Stimulated activated CD8-positive, alpha-beta memory T cell treated with anti-CD3 and anti-CD28 coated beads, Interleukin-7, amount 100 ng/mL, for 48 hours (primary cell): ENCODE measurements at regions not wholly inside any gene's neighbourhood (a gene's known extent, or its start where the extent isn't known, plus 50 kb on each side); places are given as distances from the start of the nearest gene placed in this dataset.

ENCODE experiments used
- DNase-seq, 2 donors: peaks; one replicate each; pipeline ENCODE4 v3.0.0-alpha.2; 2020; ENCODE audit warnings: low read depth in 1 of 2; ENCODE audit errors: extremely low read depth in 1 of 2

DNA sequence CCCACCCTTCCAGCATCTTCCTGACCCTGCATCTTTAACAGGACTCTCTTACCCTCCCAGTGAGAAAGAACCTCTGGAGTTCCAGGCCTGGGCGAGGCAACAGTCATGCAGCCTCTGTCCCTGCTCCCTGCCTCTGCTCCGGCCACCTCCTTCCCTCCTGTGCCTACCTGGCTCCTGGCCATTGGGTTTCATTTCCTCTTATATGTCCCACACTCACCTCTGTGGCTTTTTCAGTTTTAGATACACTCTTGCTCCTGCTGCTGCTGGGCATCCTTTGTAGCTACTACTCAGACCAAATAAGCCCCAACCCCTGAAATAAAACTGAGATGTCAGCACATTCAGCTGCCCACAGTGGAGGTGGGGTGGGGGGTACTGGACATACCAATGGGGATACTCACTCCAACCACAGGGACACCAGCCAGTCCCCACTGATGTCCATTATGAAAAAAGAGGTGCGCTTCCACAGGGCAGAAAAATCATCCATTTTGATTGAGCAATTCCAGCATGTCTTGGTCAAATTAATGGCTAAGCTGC is 99.1 kb upstream of the NRXN3 start:
- DNase-seq, result no peak

DNA sequence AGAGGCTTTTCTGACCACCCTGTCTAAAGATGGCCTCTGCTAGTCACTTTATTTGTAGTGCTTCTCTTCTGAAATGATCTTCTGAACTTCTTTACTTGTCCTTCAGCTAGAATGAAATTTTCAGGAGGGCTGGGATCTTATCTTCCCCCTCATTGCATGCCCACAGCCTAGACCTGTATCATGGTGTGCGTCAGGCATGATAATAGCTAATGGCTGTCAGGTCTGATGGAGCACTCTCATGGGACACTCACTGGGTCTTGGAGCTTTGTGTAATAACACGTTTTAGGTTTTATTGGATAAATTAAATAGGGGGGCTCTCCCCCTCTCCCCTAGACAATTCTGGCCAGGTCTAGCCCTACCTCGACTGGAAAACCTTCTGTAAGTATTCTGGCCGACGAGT is 97.1 kb upstream of the NRXN3 start:
- DNase-seq, result no peak

DNA sequence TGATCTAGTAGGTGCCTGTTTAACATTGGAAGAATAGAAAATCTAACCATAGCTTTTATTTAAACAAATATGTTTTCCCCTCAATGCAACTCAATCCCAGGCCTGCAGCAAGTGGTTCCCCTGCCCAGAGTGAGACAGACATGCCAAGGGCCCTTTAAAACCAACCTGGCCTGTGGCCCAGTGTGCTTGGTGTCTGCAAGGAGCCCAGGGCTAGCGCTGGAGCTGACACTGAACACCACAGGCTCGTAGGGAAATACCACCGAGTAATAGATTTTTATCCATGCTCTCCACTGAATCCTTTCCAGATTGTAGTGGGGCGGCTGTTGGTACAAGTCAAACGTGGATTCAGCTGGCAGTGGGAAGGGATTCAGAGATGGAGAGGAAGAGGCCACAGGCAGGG is 95.6 kb upstream of the NRXN3 start:
- no peak for DNase-seq

DNA sequence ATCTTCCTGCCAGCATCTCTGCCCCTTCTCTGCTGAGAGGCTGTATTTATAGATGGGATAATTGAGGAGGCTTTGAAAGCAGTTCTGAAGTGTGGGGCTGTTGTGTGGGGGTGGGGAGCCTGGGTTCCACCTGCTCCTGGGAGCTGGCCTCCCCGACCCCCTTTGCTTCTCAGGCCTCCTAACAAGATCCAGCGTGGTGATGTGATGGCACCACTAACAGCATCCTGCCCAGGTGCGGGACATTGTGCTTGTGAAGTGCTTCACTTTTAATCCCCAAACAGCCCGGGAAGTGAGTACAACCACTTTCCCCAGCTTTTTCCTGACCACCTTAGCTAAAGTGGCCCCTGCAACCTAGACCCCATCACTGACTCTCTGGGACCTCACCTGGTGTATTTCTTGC is 95.1 kb upstream of the NRXN3 start:
- DNase-seq, result no peak

DNA sequence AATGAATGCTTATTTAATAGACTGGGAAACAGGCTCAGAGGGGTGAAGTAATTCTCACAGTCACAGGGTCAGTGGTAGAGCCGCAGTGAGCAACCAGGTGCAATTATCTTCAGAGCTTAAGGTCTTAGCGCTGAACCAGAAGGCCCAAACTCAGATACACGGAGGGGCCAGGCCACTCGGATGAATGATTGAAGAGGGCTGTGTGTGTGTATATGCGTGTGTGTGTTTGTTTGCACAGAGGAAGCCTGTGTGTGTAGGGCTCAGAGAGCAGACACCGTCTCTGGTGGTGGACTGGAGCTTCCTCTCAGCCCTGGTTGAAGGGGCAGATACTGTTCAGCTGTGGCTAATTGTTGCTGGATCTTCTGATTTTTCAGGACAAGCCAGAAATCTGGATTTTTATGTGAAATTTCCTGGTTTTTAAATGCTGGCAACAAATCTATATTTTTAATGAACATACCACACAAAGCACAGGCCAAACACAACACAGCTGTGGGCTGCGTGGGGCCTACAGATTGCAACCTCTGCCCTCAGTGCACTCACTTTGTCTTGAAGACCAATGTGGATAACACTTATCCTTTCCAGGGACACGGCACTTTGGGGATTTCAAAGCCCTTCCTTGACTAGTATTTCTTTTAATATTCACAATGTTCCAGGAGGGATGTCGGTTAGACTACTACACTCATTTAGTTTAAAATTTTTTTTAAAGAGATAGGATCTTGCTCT is 94.5 kb upstream of the NRXN3 start:
- no peak for DNase-seq

DNA sequence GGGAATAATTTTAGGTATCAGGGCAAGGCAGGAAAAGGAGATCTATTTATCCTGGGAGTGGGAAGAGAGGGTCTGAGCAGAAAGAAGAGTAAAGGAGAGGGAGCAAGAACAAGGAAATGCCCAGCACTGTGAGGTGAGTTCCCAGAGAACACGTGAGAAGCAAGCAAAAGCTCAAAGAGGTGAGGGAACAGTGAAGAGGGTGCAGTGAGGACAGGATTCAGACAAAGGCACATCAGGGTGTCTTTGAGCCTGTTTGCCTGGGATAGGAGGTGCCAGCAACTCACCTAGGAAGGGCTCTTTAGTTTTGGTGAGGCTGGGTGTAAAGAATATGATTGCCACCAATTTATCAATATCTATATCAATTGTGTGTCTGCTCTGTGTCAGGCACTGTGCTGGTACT is 88.9 kb upstream of the NRXN3 start:
- DNase-seq, result no peak

DNA sequence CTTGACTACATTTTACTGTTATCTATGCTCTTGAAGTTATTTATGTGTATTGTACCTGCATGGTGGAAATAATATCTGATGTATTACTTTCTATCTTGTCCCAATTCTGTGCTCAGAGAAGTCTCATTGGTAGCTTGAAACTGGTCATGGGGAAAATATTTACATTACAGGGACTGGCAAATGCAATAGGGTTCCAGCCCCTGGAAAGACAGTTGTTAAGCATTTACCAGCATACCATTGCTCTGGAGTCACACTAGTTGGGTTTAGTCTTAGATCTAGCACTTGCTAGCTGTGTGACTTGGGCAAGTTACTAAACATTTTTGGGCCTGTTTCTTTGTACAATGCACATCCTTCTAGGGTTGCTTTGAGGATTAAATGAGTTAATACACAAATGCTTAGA is 86.3 kb upstream of the NRXN3 start:
- no peak for DNase-seq

DNA sequence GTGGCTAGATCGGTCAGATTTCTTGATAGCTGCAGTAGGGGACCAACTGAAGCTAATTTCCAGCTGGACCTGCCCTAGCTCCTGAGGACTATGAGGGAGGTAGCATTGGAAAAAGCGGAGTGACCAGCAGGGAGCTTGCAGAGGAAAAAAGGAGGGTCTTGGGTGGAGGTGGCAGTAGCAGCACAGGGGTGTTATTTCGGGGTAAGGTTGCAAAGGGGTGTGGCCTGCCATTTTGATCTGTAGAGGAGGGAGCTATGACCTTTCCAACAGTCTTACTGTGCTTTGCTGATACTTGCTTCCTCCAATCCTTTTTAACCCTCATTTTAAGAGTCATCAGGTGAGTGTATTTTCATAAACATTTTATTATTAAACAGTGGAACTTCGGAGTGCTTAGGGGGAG is 83.8 kb upstream of the NRXN3 start:
- DNase-seq, result no peak

DNA sequence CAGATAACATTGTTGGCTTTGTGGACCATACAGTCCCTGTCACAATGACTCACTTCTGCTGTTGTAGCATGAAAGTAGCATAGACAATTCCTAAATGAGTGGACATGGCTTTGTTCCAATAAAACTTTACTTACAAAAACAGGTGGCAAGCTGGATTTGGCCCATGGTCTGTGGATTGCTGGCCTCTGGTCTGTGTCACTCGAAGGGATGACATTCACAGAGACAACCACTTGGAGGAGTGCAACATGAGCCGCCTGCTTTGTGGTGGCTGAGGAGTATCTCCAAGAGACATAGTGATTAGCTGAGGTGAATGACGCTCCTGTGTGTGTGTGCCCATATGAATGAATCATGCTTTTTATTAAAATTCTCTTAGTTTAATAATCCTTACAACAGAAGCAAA is 81.3 kb upstream of the NRXN3 start:
- no peak for DNase-seq

DNA sequence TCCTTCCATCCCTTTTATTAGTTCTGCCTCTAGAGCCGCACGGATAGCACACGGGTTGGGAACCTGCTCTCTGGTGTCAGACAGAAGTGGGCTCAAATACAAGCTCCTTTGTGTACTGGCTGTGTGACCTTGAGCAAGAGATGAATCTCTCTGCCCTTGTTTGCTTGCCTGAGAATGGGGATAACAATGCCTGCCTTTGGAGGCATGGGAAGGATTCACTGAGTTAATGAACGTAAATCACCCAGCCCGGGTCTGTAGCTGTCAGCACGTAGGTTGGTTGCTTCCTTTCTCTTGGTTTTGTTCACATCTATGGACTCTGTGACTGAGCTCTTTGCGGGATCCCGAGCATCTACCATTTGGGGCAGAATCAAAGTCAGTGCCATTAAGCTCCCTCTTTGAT is 79.3 kb upstream of the NRXN3 start:
- no peak for DNase-seq

DNA sequence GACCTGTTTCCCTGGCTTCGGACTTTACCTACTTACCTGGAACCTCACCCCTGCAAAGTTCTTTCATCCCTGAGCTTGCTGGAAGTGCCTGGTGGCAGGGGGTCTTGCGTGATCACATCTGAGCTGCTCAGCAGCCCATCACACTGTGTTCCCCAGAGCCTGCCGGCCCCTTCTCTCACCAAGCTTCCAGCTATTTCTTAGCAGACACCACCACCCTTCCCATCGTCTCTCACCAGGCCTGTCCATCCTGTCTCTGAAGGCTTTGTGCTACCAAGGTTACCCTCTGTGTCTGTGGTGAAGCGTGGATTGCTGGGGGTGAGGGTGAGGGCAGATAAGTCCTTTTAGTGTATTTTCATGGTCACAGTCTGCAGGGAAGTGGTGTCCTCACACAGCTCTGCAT is 78.8 kb upstream of the NRXN3 start:
- DNase-seq, result no peak

DNA sequence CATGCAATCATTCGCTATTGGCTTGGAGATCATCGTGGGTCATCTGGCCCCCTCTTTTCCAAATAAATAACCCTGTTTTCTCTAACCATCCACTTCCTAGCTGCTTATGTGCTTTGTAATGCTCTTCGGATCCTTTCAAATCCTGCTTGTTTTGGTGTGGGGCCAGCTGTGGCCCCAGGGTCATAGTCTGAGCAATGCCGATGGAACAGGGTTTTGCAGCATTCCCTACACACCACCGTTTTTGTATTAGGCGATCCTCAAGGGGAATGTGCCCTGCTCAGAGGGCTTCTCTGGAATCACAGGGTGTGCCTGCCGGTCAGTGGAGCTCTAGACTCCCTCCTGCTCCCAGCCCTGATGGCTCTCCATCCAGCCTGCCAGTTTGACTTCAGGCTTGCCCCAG is 78.1 kb upstream of the NRXN3 start:
- DNase-seq, result no peak

DNA sequence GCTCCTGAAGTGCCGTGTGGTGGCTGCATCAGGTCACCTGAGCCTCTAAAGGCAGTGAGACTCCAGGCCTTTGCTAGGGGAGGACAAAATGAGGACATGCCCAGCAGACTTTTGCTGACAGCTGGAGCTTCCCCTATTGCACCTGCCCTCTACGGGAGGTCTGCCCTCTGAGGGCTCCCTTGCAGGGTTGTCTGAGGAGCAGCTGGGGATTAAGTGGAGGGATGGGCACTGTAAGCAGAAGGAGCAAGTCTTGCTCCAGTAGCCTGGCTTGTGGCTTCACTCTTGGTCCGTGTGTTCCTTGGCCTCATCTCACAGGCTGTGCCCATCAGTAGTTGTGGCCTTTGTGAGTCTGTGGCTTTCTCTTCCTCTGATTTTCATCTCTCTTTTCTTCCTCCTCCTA is 66.9 kb upstream of the NRXN3 start:
- DNase-seq, result no peak

DNA sequence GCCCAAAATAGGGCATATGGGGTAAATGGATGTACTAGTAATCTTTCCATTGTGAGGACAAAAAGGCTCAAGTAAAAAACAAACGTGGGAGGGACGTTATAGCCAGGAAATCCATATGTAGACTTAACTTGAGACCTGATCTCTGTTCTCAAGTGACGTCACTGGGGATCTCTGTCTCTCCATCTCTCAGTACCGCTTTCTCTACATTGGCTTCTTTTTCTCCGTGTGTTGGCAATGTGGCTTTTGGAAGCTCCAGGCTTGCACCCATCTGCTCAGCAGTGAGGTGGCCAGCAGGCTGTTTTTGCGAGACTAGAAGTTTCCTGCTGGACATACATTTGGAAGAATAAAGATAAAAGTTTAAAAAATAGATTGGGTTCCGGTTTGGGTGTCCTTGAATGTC is 66.0 kb upstream of the NRXN3 start:
- DNase-seq, result no peak

DNA sequence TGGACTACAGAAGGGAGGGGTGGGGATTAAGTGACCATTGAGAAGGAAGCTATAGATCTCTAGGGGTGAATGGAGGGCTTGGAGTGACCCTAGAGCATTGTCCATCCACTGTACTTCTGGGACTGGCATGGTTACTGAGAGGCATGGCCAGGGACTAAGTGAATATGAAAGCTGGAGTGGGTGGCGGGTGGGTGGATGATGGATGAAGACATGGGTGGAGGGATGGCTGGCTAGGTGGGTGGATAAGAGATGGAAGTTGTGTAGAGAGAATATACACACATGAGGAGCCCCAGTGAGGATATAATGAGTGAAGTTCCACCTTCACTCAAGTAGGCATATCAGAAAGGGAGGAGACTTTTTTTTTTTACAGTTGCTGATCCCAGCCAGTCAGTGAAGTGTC is 65.5 kb upstream of the NRXN3 start:
- DNase-seq, result no peak

DNA sequence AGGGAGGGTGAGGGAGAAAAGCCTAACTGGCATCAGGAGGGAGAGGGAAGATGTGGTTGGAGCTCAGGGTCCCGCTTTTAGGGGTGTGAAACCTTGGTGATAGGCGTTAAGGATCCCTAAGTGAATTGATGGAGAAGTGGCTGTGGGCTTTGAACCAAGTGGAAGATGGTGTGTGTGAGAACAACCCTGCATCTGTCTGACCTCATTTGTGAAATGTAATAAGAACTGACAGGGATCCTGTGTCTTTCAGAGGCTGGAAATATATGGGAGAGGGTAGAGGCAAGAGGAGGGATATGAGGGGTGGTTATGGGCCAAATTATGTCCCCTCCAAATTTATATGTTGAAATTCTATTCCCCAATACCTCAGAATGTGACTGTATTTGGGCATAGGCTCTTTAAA is 63.8 kb upstream of the NRXN3 start:
- no peak for DNase-seq

DNA sequence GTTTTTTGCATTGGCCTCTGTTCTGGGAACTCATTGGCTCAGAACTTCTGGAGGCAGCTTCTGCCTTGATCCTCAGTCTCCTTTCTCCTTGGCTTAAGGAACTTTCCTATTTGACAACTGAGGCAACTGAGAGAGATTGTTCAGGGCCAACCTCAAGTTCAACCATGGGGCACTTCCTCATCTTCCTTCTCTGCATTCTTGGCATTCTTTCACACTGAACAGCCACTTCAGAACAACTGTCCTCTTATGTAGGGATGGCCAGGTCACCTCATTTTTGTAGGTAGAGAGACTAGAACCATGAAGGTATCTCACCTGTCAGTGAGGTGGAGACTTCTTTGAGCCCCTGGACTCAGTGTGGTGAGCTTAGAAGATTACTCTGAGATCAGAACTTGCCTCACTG is 63.0 kb upstream of the NRXN3 start:
- no peak for DNase-seq

DNA sequence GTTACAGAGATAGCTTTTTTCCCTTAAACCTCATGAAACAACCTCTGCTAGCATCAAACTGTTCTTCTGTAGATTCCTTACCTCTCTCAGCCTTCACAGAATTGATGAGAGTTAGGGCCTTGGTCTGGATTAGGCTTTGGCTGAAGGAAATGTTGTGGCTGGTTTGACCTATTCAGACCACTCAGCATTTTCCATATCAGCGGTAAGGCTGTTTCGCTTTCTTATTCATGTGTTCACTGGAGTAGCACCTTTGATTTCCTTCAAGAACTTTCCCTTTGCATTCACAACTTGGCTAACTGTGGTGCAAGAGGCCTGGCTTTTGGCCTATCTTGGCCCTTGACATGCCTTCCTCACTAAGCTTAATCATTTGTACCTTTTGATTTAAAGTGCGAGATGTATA is 50.7 kb upstream of the NRXN3 start:
- DNase-seq, result no peak
